IMR-90 (cell line): ENCODE measurements at regions not wholly inside any gene's neighbourhood (a gene's known extent, or its start where the extent isn't known, plus 50 kb on each side); places are given as distances from the start of the nearest gene placed in this dataset.

Experiments
- ATAC-seq: fragments of 200-7000 bp; cut with Tn5 transposase; 2 replicates; pipeline ENCODE4 v1.9.1; 2020; ENCODE audit warnings: low read depth, mild to moderate bottlenecking, moderate library complexity
- BruUV-seq: library from RNA; stranded (reverse); fragments of 400-500 nt; replicated peaks from 2 replicates; lab custom pipeline; 2021; lab: Mats Ljungman, UMichigan
- CTCF ChIA-PET: fragments of 300-600 bp; formaldehyde crosslinking; extraction: SDS; loops from one replicate; lab custom pipeline; 2021; ENCODE audit warnings: antibody characterized with exemption; lab: Yijun Ruan, JAX
- POLR2A ChIA-PET: fragments of 300-600 bp; sonication (Branson Sonifier 250); formaldehyde crosslinking; loops from one replicate; lab custom pipeline; 2022; ENCODE audit warnings: antibody characterized with exemption; ENCODE audit not compliant: unreplicated experiment; lab: Charles Lee
- DNase-seq: peaks from one replicate; pipeline ENCODE4 v3.0.0; 2013
- H2AFZ ChIP-seq: replicated peaks from 2 replicates; pipeline ENCODE3; 2013; ENCODE audit warnings: low read length, mild to moderate bottlenecking; ENCODE audit not compliant: poor library complexity
- H2AK5ac ChIP-seq: 2 replicates; pipeline ENCODE4 v1.6.1; 2013; ENCODE audit warnings: low read depth, low read length, inconsistent platforms
- H2AK9ac ChIP-seq: replicated peaks from 2 replicates; pipeline ENCODE3; 2013; ENCODE audit warnings: mild to moderate bottlenecking, low read depth, low read length, moderate library complexity; ENCODE audit not compliant: poor library complexity
- H2BK120ac ChIP-seq: 2 replicates; pipeline ENCODE4 v1.6.1; 2013; ENCODE audit warnings: low read depth, low read length, inconsistent platforms
- H2BK15ac ChIP-seq: 3 replicates; pipeline ENCODE4 v1.6.1; 2013; ENCODE audit warnings: low read depth, low read length, inconsistent platforms
- H2BK20ac ChIP-seq: 2 replicates; pipeline ENCODE4 v1.6.1; 2013; ENCODE audit warnings: low read depth, mild to moderate bottlenecking, inconsistent platforms, low read length, moderate library complexity
- H2BK5ac ChIP-seq: 2 replicates; pipeline ENCODE4 v1.6.1; 2013; ENCODE audit warnings: mild to moderate bottlenecking, low read depth, low read length, inconsistent platforms; ENCODE audit not compliant: poor library complexity, severe bottlenecking
- H3K14ac ChIP-seq: replicated peaks from 2 replicates; pipeline ENCODE4 v1.6.1; 2013; ENCODE audit warnings: low read depth, low read length, inconsistent platforms
- H3K18ac ChIP-seq: 2 replicates; pipeline ENCODE4 v1.6.1; 2013; ENCODE audit warnings: low read depth, low read length, control low read depth
- H3K23ac ChIP-seq: 2 replicates; pipeline ENCODE4 v1.6.1; 2013; ENCODE audit warnings: low read depth, low read length, inconsistent platforms
- H3K27ac ChIP-seq: 2 replicates; pipeline ENCODE4 v1.5.1; 2013; ENCODE audit warnings: mild to moderate bottlenecking, control low read depth, low read length; ENCODE audit not compliant: insufficient read depth
- H3K27me3 ChIP-seq: 2 replicates; pipeline ENCODE4 v1.6.1; 2013; ENCODE audit warnings: low read length; ENCODE audit not compliant: control insufficient read depth, insufficient read depth
- H3K36me3 ChIP-seq: 2 replicates; pipeline ENCODE4 v1.6.1; 2013; ENCODE audit warnings: low read length, mixed read lengths; ENCODE audit not compliant: control insufficient read depth, insufficient read depth
- H3K4ac ChIP-seq: 2 replicates; pipeline ENCODE4 v1.6.1; 2013; ENCODE audit warnings: low read depth, low read length, inconsistent platforms
- H3K4me1 ChIP-seq: 2 replicates; pipeline ENCODE4 v1.6.1; 2013; ENCODE audit warnings: low read length, mixed read lengths; ENCODE audit not compliant: control insufficient read depth, insufficient read depth
- H3K4me2 ChIP-seq: 2 replicates; pipeline ENCODE4 v1.6.1; 2013; ENCODE audit warnings: low read depth, mild to moderate bottlenecking, control low read depth, low read length, moderate library complexity
- H3K4me3 ChIP-seq: 2 replicates; pipeline ENCODE4 v1.5.1; 2013; ENCODE audit warnings: low read depth, mild to moderate bottlenecking, control low read depth, low read length, moderate library complexity; ENCODE audit not compliant: insufficient read depth
- H3K56ac ChIP-seq: 2 replicates; pipeline ENCODE4 v1.6.1; 2013; ENCODE audit warnings: low read length, inconsistent platforms; ENCODE audit not compliant: insufficient read depth; ENCODE audit errors: extremely low read depth
- H3K79me1 ChIP-seq, 2 experiments: 2 replicates each; pipeline ENCODE4 v1.6.1; 2013; ENCODE audit warnings: low read length in 2 of 2, inconsistent platforms in 1 of 2, low read depth in 1 of 2
- H3K9ac ChIP-seq: 2 replicates; pipeline ENCODE4 v1.6.1; 2013; ENCODE audit warnings: low read depth, low read length, control low read depth
- H3K9me1 ChIP-seq: 2 replicates; pipeline ENCODE4 v1.6.1; 2013; ENCODE audit warnings: low read length, inconsistent platforms; ENCODE audit not compliant: insufficient read depth
- H3K9me3 ChIP-seq: 2 replicates; pipeline ENCODE4 v1.6.1; 2013; ENCODE audit warnings: low read length; ENCODE audit not compliant: control insufficient read depth, insufficient read depth
- H4K20me1 ChIP-seq: 2 replicates; pipeline ENCODE4 v1.6.1; 2013; ENCODE audit warnings: low read length, inconsistent platforms; ENCODE audit not compliant: insufficient read depth
- H4K5ac ChIP-seq: 2 replicates; pipeline ENCODE4 v1.6.1; 2013; ENCODE audit warnings: mild to moderate bottlenecking, low read depth, low read length, control low read depth
- H4K8ac ChIP-seq, 2 experiments: 2 replicates each; pipeline ENCODE4 v1.6.1; 2013; ENCODE audit warnings: low read depth in 2 of 2, low read length in 2 of 2, control low read depth in 1 of 2, inconsistent platforms in 1 of 2
- H4K91ac ChIP-seq: 2 replicates; pipeline ENCODE4 v1.6.1; 2013; ENCODE audit warnings: low read depth, low read length, inconsistent platforms; ENCODE audit not compliant: insufficient read depth
- BHLHE40 ChIP-seq: fragments of 150-350 bp; IDR thresholded peaks from 2 replicates; pipeline ENCODE4 v1.6.1; 2016; ENCODE audit warnings: mild to moderate bottlenecking, low read depth, low read length
- CEBPB ChIP-seq: IDR thresholded peaks from 2 replicates; pipeline ENCODE4 v1.6.1; 2012; ENCODE audit warnings: low read depth, low read length, improper control_type of control experiment
- CHD1 ChIP-seq: IDR thresholded peaks from 2 replicates; pipeline ENCODE4 v1.6.1; 2012; ENCODE audit warnings: low read depth, low read length, improper control_type of control experiment
- FOS ChIP-seq: fragments of 150-350 bp; IDR thresholded peaks from 2 replicates; pipeline ENCODE4 v1.6.1; 2016; ENCODE audit warnings: low read depth, low read length
- MAFK ChIP-seq: IDR thresholded peaks from 2 replicates; pipeline ENCODE4 v1.6.1; 2012; ENCODE audit warnings: low read depth, low read length, improper control_type of control experiment
- MAZ ChIP-seq: IDR thresholded peaks from 2 replicates; pipeline ENCODE4 v1.6.1; 2012; ENCODE audit warnings: low read depth, mild to moderate bottlenecking, low read length, improper control_type of control experiment, moderate library complexity, borderline replicate concordance
- MXI1 ChIP-seq: IDR thresholded peaks from 2 replicates; pipeline ENCODE4 v1.6.1; 2012; ENCODE audit warnings: low read depth, mild to moderate bottlenecking, low read length, moderate library complexity, borderline replicate concordance
- NFE2L2 ChIP-seq: fragments of 150-350 bp; IDR thresholded peaks from 2 replicates; pipeline ENCODE4 v1.6.1; 2016; ENCODE audit warnings: low read depth, mild to moderate bottlenecking, low read length
- POLR2A ChIP-seq: IDR thresholded peaks from 2 replicates; pipeline ENCODE4 v1.6.1; 2012; ENCODE audit warnings: mild to moderate bottlenecking, low read depth, low read length
- RAD21 ChIP-seq: IDR thresholded peaks from 2 replicates; pipeline ENCODE4 v1.6.1; 2012; ENCODE audit warnings: low read length, improper control_type of control experiment
- RCOR1 ChIP-seq: IDR thresholded peaks from 2 replicates; pipeline ENCODE4 v1.6.1; 2012; ENCODE audit warnings: mild to moderate bottlenecking, low read length, improper control_type of control experiment; ENCODE audit not compliant: insufficient replicate concordance
- RFX5 ChIP-seq: IDR thresholded peaks from 2 replicates; pipeline ENCODE4 v1.8.0; 2012; ENCODE audit warnings: low read depth, mild to moderate bottlenecking, low read length, moderate library complexity
- SMC3 ChIP-seq: fragments of 150-350 bp; IDR thresholded peaks from 2 replicates; pipeline ENCODE4 v1.6.1; 2016; ENCODE audit warnings: low read depth, mild to moderate bottlenecking, antibody characterized with exemption, low read length, moderate library complexity
- WGBS, 2 experiments: methylation state at CpG; one replicate each; pipeline versions ENCODE4 v1.1.5 to v1.1.7; 2013; ENCODE audit warnings: missing lambda C conversion rate in 2 of 2; ENCODE audit not compliant: insufficient read length in 1 of 2; ENCODE audit errors: extremely low coverage in 2 of 2; 5-methylcytosine and 5-hydroxymethylcytosine counted together
- dilution Hi-C: fragments of 300-500 bp; cut with HindIII; formaldehyde crosslinking; loops from one replicate; pipeline ENCODE4 v1.14.3; 2018; ENCODE audit warnings: low sequenced_read_pairs; ENCODE audit not compliant: unreplicated experiment
- in situ Hi-C: fragments of 300-500 bp; cut with MboI; formaldehyde crosslinking; loops from 3 replicates; pipeline ENCODE4 v1.14.3; 2019; ENCODE audit warnings: low sequenced_read_pairs, inconsistent platforms, mixed read lengths
- intact Hi-C: fragments of 100-400 bp; cut with micrococcal nuclease; formaldehyde crosslinking; loops from 2 replicates; pipeline ENCODE4 v1.10.0; 2022
- TF ChIP-seq, protein P1 (sequence below): fragments of 150-350 bp; IDR thresholded peaks from 2 replicates; pipeline ENCODE4 v1.6.1; 2017; ENCODE audit warnings: mild to moderate bottlenecking, antibody characterized with exemption, low read length, low read depth
- TF ChIP-seq, protein P2 (sequence below): fragments of 150-350 bp; IDR thresholded peaks from 2 replicates; pipeline ENCODE4 v1.6.1; 2016; ENCODE audit warnings: low read depth, mild to moderate bottlenecking, low read length, moderate library complexity, borderline replicate concordance
- TF ChIP-seq, protein P3 (sequence below): conservative IDR thresholded peaks from 2 replicates; pipeline ENCODE4 v1.5.1; 2012; ENCODE audit warnings: mild to moderate bottlenecking, low read depth, low read length, improper control_type of control experiment

DNA sequence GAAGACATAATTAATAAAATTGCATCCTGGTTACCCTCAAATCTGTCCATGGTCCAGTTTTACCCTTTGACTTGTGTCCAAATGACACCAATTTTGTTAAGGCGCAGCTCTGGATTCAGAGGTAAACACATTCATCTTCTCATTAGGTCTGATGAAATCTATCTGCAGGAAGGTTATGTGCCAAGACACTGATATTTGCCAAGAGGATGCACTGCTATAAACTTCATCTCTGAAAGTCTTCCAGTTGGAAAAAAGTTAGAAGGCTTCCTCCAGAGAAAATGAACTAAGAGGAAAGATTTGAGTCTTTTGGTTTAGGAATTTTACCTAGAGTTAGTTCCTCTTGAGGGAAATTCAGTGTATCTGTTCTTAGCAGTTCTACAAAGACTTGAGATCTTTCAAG is 717.8 kb downstream of the DTWD2 start:
- H2BK120ac ChIP-seq: no peak overlapping the region
- H2BK20ac ChIP-seq: no peak overlapping the region
- no peak overlapping the region for H3K27ac ChIP-seq
- no peak for ATAC-seq
- H3K14ac ChIP-seq: no peak overlapping the region
- no CpG with 5 or more reads among the region's 1 CpG for WGBS, 2 experiments
- no peak overlapping the region for H3K9ac ChIP-seq
- in situ Hi-C loops: no loop called here
- dilution Hi-C loops: no loop called here
- H3K18ac ChIP-seq: no peak overlapping the region
- H3K23ac ChIP-seq: no peak overlapping the region
- no peaks in the 10 kb centered on the region for H3K79me1 ChIP-seq
- ChIA-PET CTCF (no interaction called here), POLR2A (no interaction called here)
- no peaks in the 10 kb centered on the region for H3K27me3 ChIP-seq
- intact Hi-C loops: no loop called here
- H3K4me3 ChIP-seq: no peak overlapping the region
- H4K8ac ChIP-seq: no peak overlapping the region
- H3K4me2 ChIP-seq: no peak overlapping the region
- no peak overlapping the region for H4K91ac ChIP-seq
- no peak overlapping the region for H2AFZ ChIP-seq
- BruUV-seq: no TSS peak
- TF ChIP-seq POLR2A: no peak
- TF ChIP-seq RAD21: no peak
- TF ChIP-seq RFX5: no peak
- TF ChIP-seq, protein P1, sequence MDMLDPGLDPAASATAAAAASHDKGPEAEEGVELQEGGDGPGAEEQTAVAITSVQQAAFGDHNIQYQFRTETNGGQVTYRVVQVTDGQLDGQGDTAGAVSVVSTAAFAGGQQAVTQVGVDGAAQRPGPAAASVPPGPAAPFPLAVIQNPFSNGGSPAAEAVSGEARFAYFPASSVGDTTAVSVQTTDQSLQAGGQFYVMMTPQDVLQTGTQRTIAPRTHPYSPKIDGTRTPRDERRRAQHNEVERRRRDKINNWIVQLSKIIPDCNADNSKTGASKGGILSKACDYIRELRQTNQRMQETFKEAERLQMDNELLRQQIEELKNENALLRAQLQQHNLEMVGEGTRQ: no peak
- TF ChIP-seq, protein P2, sequence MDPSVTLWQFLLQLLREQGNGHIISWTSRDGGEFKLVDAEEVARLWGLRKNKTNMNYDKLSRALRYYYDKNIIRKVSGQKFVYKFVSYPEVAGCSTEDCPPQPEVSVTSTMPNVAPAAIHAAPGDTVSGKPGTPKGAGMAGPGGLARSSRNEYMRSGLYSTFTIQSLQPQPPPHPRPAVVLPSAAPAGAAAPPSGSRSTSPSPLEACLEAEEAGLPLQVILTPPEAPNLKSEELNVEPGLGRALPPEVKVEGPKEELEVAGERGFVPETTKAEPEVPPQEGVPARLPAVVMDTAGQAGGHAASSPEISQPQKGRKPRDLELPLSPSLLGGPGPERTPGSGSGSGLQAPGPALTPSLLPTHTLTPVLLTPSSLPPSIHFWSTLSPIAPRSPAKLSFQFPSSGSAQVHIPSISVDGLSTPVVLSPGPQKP: no peak
- no peak for TF ChIP-seq RCOR1
- TF ChIP-seq, protein P3, sequence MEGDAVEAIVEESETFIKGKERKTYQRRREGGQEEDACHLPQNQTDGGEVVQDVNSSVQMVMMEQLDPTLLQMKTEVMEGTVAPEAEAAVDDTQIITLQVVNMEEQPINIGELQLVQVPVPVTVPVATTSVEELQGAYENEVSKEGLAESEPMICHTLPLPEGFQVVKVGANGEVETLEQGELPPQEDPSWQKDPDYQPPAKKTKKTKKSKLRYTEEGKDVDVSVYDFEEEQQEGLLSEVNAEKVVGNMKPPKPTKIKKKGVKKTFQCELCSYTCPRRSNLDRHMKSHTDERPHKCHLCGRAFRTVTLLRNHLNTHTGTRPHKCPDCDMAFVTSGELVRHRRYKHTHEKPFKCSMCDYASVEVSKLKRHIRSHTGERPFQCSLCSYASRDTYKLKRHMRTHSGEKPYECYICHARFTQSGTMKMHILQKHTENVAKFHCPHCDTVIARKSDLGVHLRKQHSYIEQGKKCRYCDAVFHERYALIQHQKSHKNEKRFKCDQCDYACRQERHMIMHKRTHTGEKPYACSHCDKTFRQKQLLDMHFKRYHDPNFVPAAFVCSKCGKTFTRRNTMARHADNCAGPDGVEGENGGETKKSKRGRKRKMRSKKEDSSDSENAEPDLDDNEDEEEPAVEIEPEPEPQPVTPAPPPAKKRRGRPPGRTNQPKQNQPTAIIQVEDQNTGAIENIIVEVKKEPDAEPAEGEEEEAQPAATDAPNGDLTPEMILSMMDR: no peak
- TF ChIP-seq MXI1: no peak
- TF ChIP-seq FOS: no peak
- TF ChIP-seq MAFK: no peak
- no peak for TF ChIP-seq CEBPB
- no peak for TF ChIP-seq NFE2L2
- no peak for TF ChIP-seq CHD1
- no peak for TF ChIP-seq MAZ
- no peak for TF ChIP-seq SMC3
- no peak for TF ChIP-seq BHLHE40
- no peaks in the 10 kb centered on the region for H3K4me1 ChIP-seq
- no peak overlapping the region for H3K56ac ChIP-seq
- no peaks in the 10 kb centered on the region for H3K9me1 ChIP-seq
- H3K9me3 ChIP-seq: peaks cover 3% of the 10 kb centered on the region; the same call in 1 of the 2 replicates
- no peak overlapping the region for H2BK5ac ChIP-seq
- no peak overlapping the region for H3K4ac ChIP-seq
- DNase-seq: no peak
- no peaks in the 10 kb centered on the region for H4K20me1 ChIP-seq
- no peak overlapping the region for H2AK9ac ChIP-seq
- H2AK5ac ChIP-seq: no peak overlapping the region
- no peak overlapping the region for H4K5ac ChIP-seq
- H2BK15ac ChIP-seq: no peak overlapping the region
- no peaks in the 10 kb centered on the region for H3K36me3 ChIP-seq
